ENCODE measurements at regions not wholly inside any gene's neighbourhood (a gene's known extent, or its start where the extent isn't known, plus 50 kb on each side); places are given as distances from the start of the nearest gene placed in this dataset.

DNA sequence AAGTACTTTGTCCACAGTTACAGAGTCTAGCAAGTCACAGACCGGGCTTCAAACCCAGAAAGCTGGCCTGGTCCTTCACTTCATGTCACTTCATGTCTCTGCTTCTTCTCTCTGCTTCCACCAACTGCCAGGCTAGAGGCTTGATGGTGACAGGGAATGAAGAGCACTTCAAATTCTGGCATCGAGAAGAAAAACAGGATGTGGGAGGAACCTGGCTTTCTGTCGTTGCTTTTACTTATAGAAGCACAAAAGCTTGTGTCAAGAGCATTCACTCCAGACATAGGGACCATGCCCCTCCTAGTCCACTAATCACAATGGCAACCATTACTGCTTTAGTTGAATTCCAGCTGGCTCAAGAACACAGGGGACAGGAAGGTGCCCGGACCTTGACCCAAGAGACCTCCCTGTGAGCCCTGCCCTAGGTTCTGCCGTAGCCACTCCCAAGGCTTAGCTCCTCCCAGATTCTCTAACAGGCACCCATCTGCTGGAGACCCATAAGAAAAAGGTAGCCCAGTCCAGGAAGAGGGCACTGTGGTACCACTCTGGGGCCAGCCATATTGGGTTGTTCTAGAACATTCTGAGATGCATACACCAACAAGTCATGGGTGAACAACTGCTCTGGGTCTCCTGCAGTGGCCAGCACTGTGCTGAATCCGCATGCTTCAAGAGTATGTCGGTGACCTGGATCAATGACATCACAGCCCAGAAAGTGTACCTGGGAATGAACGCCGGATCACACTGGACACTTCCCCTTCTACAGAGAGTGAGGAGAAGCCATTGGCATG lies 181.8 kb downstream of the C16orf95 start:
- H3K27ac Mint-ChIP-seq = no peak overlapping the region
- ATAC-seq (ENCODE audit: low read depth) = no peak
- ChIA-PET CTCF (no interaction called here), POLR2A (no interaction called here)
- TF ChIP-seq, protein P1, sequence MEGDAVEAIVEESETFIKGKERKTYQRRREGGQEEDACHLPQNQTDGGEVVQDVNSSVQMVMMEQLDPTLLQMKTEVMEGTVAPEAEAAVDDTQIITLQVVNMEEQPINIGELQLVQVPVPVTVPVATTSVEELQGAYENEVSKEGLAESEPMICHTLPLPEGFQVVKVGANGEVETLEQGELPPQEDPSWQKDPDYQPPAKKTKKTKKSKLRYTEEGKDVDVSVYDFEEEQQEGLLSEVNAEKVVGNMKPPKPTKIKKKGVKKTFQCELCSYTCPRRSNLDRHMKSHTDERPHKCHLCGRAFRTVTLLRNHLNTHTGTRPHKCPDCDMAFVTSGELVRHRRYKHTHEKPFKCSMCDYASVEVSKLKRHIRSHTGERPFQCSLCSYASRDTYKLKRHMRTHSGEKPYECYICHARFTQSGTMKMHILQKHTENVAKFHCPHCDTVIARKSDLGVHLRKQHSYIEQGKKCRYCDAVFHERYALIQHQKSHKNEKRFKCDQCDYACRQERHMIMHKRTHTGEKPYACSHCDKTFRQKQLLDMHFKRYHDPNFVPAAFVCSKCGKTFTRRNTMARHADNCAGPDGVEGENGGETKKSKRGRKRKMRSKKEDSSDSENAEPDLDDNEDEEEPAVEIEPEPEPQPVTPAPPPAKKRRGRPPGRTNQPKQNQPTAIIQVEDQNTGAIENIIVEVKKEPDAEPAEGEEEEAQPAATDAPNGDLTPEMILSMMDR (IDR thresholded peaks at IDR 0.05) = no peak
- no peak overlapping the region for H3K4me3 Mint-ChIP-seq
- peaks cover 3% of the 10 kb centered on the region for H3K9me3 Mint-ChIP-seq
- intact Hi-C loops (cut with micrococcal nuclease) = no loop called here
- H3K4me1 Mint-ChIP-seq = no peaks in the 10 kb centered on the region
- no peak for DNase-seq
- no peaks in the 10 kb centered on the region for H3K36me3 Mint-ChIP-seq (ENCODE audit: low read depth)
- peaks cover 3% of the 10 kb centered on the region for H3K27me3 Mint-ChIP-seq

DNA sequence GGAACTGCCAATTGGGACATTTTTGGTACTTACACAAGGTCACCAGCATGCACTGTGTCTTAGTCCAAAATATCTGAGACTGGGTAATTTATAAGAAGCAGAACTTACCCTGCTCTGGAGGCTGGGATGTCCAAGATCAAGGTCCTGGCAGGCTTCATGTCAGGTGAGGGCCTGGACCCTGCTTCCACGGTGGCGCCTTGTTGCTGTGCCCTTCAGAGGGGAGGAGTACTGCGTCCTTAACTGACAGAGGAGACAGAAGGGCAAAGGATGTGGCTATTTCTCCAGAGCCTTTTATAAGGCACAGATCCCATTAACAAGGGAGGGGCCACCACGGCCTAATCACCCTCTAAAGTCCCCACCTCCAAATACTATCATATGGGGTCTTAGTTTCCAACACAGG lies 178.9 kb downstream of the C16orf95 start:
- Mint-ChIP-seq H3K4me3 (no peak overlapping the region), H3K27me3 (peaks cover 3% of the 10 kb centered on the region), H3K36me3 (ENCODE audit: low read depth) (no peaks in the 10 kb centered on the region), H3K4me1 (no peaks in the 10 kb centered on the region), H3K9me3 (peaks cover 3% of the 10 kb centered on the region), H3K27ac (no peak overlapping the region)
- ChIA-PET POLR2A (no interaction called here), CTCF (no interaction called here)
- no peak for DNase-seq
- TF ChIP-seq, protein P1 (IDR thresholded peaks at IDR 0.05) = no peak
- intact Hi-C loops (cut with micrococcal nuclease) = no loop called here
- no peak for ATAC-seq (ENCODE audit: low read depth)

DNA sequence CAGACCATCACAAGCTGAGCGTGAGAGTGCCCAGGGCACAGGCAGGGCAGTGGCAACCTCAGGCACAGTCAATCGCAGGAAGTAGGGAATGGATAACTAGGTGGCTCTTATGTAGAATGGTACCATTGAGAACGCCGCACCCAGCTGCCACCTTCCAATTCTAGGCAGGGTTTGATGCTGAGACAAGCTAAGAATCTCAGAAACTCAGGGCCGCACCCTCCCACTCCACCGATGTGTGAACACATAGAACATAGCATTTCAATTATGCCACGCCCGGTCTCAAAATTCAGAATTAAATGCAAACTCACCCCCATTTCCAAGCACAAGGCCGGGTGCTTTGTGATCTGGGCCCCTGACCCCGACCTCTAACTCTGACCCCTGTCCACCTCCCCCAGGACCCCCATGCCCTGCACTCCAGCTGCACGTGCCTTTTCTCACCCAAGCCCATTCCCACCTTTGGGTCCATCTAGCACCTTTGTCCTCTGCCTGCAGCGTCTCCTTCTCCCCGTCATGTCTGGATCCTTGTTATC lies 178.4 kb downstream of the C16orf95 start:
- peaks cover 2% of the 10 kb centered on the region for H3K27me3 Mint-ChIP-seq
- H3K36me3 Mint-ChIP-seq (ENCODE audit: low read depth) = no peaks in the 10 kb centered on the region
- ChIA-PET CTCF (no interaction called here), POLR2A (no interaction called here)
- intact Hi-C loops (cut with micrococcal nuclease) = no loop called here
- no peaks in the 10 kb centered on the region for H3K4me1 Mint-ChIP-seq
- H3K9me3 Mint-ChIP-seq = peaks cover 3% of the 10 kb centered on the region
- DNase-seq (no peak), ATAC-seq (ENCODE audit: low read depth) (no peak)
- TF ChIP-seq, protein P1 (IDR thresholded peaks at IDR 0.05) = no peak
- H3K4me3 Mint-ChIP-seq = no peak overlapping the region
- no peak overlapping the region for H3K27ac Mint-ChIP-seq

DNA sequence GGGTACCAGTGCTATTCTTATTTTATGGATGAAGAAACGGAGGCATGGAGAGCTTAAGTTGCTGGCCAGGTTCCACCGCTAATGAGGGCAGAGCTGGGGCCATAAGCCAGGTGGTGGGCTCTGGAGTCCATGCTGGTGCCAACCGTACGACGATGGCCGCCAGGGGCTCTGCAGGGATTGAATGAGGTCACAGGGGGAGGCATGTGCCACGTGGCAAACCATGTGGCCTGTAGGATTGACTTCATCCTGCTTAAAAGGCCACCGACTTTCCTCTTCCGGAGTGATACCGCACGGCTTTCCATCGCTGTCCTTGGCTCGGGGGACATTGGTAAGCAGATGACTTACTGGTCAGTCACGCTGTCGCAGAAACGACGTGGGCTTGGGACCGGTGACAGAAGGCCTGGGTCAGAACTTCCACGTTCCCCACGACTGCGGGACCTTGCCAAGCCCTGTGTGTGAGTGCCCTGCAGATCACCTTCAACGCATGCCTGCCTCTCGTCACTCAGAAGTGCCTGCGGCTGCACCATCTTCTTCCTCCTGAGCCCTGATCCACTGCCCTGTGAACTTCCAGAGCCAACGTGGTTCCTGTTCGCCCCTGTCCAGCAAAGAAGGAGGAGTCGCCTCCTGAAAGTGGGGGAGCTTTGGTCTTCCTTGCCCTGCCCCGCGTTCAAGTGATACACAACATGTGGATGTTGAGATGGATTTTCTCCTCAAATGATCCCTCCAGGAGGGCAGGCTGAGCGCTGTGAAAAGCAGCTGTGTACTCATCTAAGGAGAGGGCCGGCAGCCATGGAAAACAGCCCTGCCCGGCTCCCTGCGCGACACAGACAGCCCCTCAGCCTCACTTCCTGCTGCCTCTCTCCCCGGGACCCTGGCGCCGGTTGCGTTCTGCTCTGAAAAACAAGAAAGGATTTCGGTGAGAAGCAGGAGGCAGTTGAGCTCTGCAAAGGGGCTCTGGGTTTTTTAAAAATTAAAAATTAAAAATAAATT lies 176.7 kb downstream of the C16orf95 start:
- no peak overlapping the region for H3K27ac Mint-ChIP-seq
- no peaks in the 10 kb centered on the region for H3K4me1 Mint-ChIP-seq
- H3K27me3 Mint-ChIP-seq = no peaks in the 10 kb centered on the region
- intact Hi-C loops (cut with micrococcal nuclease) = no loop called here
- ATAC-seq (ENCODE audit: low read depth) (no peak), DNase-seq (no peak)
- H3K36me3 Mint-ChIP-seq (ENCODE audit: low read depth) = no peaks in the 10 kb centered on the region
- TF ChIP-seq, protein P1 (IDR thresholded peaks at IDR 0.05) = no peak
- no peak overlapping the region for H3K4me3 Mint-ChIP-seq
- ChIA-PET POLR2A (no interaction called here), CTCF (no interaction called here)
- H3K9me3 Mint-ChIP-seq = peaks cover 3% of the 10 kb centered on the region

DNA sequence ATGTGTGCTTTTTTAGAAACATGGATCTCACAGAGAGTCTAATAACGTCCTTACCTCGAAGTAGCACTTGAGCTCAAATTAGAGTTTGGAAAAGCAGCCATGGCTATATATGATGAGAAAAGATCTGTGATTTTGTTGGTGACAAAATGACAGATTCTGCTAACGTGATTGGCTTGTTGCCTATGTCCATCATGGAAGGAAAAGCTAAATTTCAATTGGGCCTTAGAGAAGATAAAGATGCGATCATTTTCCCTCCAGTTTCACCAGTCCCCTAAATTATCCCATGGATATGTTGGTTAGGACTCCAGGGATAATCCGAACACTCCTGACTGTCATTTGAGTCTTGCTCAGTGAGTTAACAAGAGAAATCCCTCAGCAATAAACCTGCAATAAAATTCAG lies 175.8 kb downstream of the C16orf95 start:
- Mint-ChIP-seq H3K27ac (no peak overlapping the region), H3K9me3 (peaks cover 3% of the 10 kb centered on the region), H3K4me3 (no peak overlapping the region), H3K27me3 (no peaks in the 10 kb centered on the region), H3K4me1 (no peaks in the 10 kb centered on the region), H3K36me3 (ENCODE audit: low read depth) (no peaks in the 10 kb centered on the region)
- DNase-seq (no peak), ATAC-seq (ENCODE audit: low read depth) (no peak)
- intact Hi-C loops (cut with micrococcal nuclease) = no loop called here
- TF ChIP-seq, protein P1 (IDR thresholded peaks at IDR 0.05) = no peak
- ChIA-PET CTCF (no interaction called here), POLR2A (no interaction called here)

All from activated B cell treated with CpG ODN at 0.5 μM for 24 hours (primary cell).